Activated CD4-positive, alpha-beta T cell treated with anti-CD3 and anti-CD28 coated beads, Interleukin-2, amount 50 U/mL, for 4 hours (primary cell): ENCODE measurements at regions not wholly inside any gene's neighbourhood (a gene's known extent, or its start where the extent isn't known, plus 50 kb on each side); places are given as distances from the start of the nearest gene placed in this dataset.
"Not testable (repeated sequence)": the region's sequence is repeated elsewhere in the genome, so short reads cannot be mapped to it uniquely, and the experiment has no call there.

Experiments used
- DNase-seq, 2 experiments: peaks; one replicate each; pipeline ENCODE4 v3.0.0-alpha.2; 2020

DNA sequence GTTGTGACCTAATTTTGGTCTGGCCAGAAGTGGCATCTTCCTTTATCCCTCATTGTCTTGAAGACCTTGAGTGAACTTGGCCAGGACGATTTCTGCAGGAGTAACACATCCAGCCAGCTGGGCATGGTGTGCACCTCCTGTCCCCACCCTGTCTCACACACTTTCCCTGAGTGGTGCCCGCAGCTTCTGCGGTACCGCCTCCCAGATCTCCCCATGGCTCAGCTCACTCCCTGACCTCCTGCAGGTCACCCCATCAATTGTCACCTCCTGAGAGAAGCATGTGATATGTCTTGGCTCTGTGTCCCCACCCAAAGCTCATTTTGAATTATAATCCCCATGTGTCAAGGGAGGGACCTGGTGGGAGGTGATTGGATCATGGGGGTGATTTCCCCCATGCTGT lies 50.2 kb upstream of the TP53I11 start:
- no peak for DNase-seq

DNA sequence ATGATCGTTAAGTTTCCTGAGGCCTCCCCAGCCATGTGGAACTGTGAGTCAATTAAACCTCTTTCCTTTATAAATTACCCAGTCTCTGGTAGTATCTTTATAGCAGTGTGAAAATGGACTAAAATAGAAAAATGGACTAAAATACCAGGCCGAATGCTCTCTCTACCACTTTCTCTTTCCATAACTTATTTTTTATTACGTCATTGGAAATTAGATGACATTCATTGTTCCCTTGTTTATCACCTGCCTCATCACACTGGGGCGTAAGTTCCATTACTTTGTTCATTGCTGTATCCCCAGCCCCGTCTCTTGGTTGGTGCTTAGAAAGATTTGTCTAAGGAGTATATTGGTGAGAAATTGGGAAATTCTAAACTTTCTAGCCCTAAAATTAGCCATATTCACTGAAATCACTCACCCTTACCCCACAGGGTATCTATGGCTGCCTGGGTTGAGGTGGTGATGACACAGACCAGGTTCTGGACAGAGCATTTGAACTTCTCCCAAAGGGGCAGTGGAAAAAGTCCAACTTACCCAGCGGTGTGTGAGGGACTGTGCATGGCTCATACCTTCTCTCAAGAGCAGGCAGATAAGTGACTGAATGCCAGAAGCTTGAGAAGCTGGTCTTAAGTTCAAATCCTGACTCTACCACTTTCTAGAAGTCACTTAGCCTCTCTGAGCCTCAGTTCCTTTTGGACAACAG lies 50.9 kb upstream of the TP53I11 start:
- no peak for DNase-seq

DNA sequence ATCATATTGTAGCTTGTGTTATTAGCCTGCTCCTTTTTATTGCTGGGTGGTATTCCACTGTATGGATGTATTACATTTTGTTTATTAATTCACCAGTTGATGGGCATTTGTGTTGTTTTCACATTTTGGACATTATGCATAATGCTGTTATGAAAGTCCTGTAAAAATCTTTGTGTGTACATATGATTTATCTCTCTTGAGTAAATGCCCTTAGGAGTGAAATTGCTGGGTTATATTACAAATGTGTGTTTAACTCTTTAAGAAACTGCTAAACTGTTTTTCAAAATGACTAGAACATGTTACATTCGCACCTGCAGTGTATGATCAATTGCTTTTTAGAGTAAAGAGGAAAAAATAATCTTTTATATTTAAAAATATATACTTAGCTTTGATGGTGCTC lies 54.4 kb upstream of the TP53I11 start:
- DNase-seq: no peak

- no peak for DNase-seq
Observed at GRCh38 chr11:45007011-45007410, 56.3 kb upstream of the TP53I11 start.

GRCh38 chr11:45015983-45016382 lies 65.3 kb upstream of the TP53I11 start:
- not testable (repeated sequence) for DNase-seq

DNA sequence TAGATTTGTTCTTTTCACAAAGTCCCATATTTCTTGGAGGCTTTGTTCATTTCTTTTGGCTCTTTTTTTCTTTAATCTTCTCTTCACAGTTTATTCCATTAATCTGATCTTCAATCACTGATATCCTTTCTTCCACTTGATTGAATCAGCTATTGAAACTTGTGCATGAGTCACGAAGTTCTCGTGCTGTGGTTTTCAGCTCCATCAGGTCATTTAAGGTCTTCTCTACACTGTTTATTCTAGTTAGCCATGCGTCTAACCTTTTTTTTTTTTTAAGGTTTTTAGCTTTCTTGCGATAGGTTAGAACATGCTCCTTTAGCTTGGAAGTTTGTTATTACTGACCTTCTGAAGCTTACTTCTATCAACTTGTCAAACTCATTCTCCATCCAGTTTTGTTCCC lies 65.8 kb upstream of the TP53I11 start:
- not testable (repeated sequence) for DNase-seq

GRCh38 chr11:45017329-45017728 lies 66.6 kb upstream of the TP53I11 start:
- no peak for DNase-seq

- no peak for DNase-seq
Observed at GRCh38 chr11:45021001-45021400, 70.3 kb upstream of the TP53I11 start.

GRCh38 chr11:45021692-45022141 lies 71.0 kb upstream of the TP53I11 start:
- DNase-seq: no peak

GRCh38 chr11:45022294-45023064 lies 71.8 kb upstream of the TP53I11 start:
- no peak for DNase-seq

- no peak for DNase-seq
Observed at GRCh38 chr11:45023065-45023365, 72.3 kb upstream of the TP53I11 start.

DNA sequence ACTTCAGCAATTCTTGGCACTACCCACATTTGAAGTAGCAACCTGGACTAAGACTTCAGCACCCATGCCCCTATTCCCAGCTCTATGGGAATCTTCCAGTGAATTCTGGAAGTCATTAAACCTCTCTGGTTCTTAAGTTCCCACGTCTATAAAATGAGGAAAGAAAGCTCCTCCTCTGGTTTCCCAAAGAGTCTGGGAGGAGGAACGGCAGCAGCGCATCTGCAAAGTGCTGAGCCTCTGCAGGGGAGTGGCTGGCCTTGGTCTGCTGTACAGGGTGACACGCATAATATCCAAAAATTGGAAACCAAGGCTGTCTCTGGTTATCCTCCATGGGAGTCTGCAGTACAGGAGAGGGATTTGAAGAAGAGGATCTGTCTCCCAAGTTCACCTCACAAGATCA lies 73.6 kb upstream of the TP53I11 start:
- no peak for DNase-seq

GRCh38 chr11:45024846-45025588 lies 74.3 kb upstream of the TP53I11 start:
- no peak for DNase-seq

- no peak for DNase-seq
Observed at GRCh38 chr11:45025716-45026492, 75.2 kb upstream of the TP53I11 start.

DNA sequence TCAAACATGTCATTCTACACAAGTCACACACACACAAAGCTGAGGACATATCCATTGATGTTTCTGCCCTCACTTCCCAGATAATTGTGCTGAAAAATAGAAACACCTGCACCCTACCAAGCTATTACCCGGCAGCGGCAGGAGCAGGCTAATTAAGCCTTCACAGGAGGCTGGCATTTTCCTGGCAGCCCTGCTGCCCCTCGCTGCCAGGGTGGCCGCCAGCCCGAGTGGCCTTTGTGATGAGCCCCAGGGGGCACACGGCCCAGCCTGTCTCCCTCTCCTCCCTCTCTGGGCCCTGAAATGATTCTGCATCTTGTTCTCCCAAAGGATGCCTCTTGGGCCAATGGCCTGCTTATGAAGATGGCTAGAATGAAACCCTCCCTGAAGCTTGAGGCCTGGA lies 76.2 kb upstream of the TP53I11 start:
- DNase-seq: no peak

DNA sequence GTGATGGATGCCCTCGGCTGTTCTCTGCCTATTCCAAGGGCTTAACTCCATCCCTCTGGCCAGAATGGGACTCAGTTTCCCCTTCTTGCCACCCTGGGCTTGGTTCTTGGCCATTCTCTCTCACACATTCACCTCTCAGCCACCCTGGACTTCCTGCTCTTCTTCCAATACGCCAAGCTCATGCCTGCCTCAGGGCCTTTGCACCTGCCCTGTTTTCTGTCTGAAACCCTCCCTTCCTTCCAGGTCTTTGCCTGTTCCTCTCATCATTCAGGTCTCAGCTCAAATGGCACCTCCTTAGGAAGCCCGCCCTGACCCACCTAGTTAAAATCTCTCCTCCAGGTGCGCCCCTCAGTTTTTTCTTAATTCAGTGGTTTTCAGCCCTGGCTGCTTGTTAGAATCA lies 76.6 kb upstream of the TP53I11 start:
- no peak for DNase-seq

GRCh38 chr11:45028911-45029682 lies 78.4 kb upstream of the TP53I11 start:
- no peak for DNase-seq

- DNase-seq: no peak
Observed at GRCh38 chr11:45030778-45031177, 80.1 kb upstream of the TP53I11 start.

DNA sequence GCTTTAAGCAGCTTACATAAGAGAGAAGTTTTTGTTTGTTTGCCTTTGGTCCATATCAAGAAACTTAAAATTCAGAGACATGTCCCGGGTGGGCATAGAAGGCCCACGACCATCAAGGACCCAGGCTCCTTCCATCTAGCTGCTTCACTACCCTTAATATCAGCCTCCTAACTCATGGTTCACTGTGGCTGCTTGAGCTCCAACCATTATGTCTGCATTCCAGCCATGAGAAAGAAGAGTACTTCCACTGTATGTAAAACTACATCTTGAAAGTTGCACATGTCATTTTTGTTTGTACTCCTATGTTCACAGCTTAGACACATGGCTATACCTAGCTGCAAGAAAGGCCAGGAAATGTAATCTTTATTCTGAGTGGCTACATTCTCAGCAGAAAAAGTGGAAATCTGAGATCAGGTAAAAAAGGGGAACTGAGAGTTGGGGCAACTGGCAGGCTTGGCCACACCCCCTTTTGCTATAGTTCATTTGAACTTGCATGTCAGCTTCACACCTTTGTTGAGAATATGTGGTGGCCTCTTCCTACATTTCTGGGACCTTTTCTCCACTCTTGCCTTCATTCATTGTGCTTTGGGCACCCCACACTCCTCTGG lies 81.3 kb upstream of the TP53I11 start:
- no peak for DNase-seq

DNA sequence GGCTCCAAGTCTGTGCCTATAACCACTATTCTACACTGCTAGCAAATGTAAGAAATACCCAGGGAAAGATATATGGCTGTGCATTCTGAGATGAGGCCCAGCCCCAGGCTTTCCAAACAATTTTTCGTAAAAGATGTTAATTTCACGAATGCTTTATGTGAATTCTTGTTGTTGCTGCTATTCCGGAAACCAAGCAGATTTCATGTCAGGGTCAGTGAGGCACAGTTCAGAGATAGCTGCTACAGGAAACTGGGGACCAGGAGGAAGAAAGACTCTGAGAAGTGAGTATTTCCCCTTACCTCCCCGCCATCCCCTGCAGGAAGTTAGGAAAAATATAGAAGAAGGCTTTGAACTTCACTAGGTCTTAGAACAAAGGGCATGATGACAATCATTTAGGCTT lies 84.7 kb upstream of the TP53I11 start:
- no peak for DNase-seq

DNA sequence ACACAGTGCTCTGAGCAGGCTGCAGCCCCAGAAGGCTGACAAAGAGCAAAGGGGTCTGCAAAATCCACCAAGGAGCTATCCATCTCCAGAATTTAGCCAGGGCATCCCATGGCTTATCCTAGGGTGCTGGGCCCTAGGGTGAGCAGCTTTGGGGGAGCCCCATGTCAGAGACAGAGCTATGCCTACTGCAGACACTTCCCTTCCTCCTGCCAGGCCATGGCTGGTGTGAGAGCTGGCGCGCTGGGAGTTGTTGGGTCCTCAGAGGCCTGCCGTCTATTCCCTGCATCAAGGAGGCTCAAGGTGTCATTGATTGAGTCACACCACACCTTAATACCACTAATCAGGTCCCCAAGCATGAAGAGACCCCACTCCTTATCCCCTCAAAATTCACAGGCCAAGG lies 85.3 kb upstream of the TP53I11 start:
- no peak for DNase-seq

DNA sequence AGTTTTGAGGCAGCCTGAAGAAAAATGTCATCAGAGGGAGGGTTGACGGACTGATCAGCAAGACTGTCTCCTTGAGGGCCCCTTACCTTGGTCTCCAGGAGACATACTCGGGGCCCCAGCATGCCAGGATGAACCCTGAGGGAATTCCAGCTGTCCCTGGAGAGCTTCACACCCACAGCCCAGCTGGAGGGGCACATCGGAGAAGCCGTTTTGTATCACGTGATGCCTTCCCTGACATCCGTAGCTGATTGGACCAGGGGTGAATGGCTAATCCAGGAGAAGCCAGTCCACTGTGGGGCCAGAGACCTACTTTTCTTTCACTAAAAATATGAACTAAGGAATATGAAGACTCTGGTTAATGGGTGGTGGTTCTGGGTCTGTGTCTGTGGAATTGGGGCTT lies 86.0 kb upstream of the TP53I11 start:
- DNase-seq: no peak
